ENCODE measurements at regions not wholly inside any gene's neighbourhood (a gene's known extent, or its start where the extent isn't known, plus 50 kb on each side); places are given as distances from the start of the nearest gene placed in this dataset.

GRCh38 chr2:82796132-82796531 lies 1662.9 kb downstream of the SUCLG1 start:
- no peaks in the 10 kb centered on the region for H3K27me3 ChIP-seq (ENCODE audit: low read length)

GRCh38 chr2:82795446-82795845 lies 1663.6 kb downstream of the SUCLG1 start:
- Histone ChIP-seq H3K27ac (ENCODE audit: low read depth, low read length) (no peak overlapping the region), H3K27me3 (ENCODE audit: low read length) (no peaks in the 10 kb centered on the region), H3K9me3 (ENCODE audit: insufficient read depth, low read length) (no peaks in the 10 kb centered on the region; the same call in 1 of the 2 replicates), H3K36me3 (ENCODE audit: low read length) (no peaks in the 10 kb centered on the region), H3K4me3 (ENCODE audit: insufficient read depth, low read length, poor library complexity, severe bottlenecking) (no peak overlapping the region), H3K79me2 (ENCODE audit: insufficient read depth, low read length) (no peaks in the 10 kb centered on the region), H2AFZ (ENCODE audit: low read depth, low read length, severe bottlenecking) (no peak overlapping the region), H3F3A (ENCODE audit: insufficient read depth) (no peaks in the 10 kb centered on the region), H3K9me2 (replicated peaks; ENCODE audit: insufficient read depth, low read length) (no peaks in the 10 kb centered on the region; the same call in 1 of the 2 replicates), H3K4me2 (ENCODE audit: low read depth, low read length, poor library complexity, severe bottlenecking) (no peak overlapping the region), H3K9ac (ENCODE audit: low read length) (no peak overlapping the region), H4K20me1 (ENCODE audit: low read depth, low read length) (no peaks in the 10 kb centered on the region)
- no peak for TF ChIP-seq EZH2phosphoT487 (conservative IDR thresholded peaks at IDR 0.05; ENCODE audit: low read length)

More at GRCh38 chr2:82796132-82796531, 1662.9 kb downstream of the SUCLG1 start:
- TF ChIP-seq CTCF (IDR thresholded peaks at IDR 0.05; ENCODE audit: insufficient read depth, low read length, poor library complexity, severe bottlenecking) (no peak), EZH2phosphoT487 (conservative IDR thresholded peaks at IDR 0.05; ENCODE audit: low read length) (no peak)
- Histone ChIP-seq H3K4me3 (ENCODE audit: insufficient read depth, low read length, poor library complexity, severe bottlenecking) (no peak overlapping the region), H4K20me1 (ENCODE audit: low read depth, low read length) (no peaks in the 10 kb centered on the region), H3K36me3 (ENCODE audit: low read length) (no peaks in the 10 kb centered on the region), H3K79me2 (ENCODE audit: insufficient read depth, low read length) (no peaks in the 10 kb centered on the region), H3K9me2 (replicated peaks; ENCODE audit: insufficient read depth, low read length) (no peaks in the 10 kb centered on the region; the same call in 1 of the 2 replicates), H3F3A (ENCODE audit: insufficient read depth) (no peaks in the 10 kb centered on the region), H3K27ac (ENCODE audit: low read depth, low read length) (no peak overlapping the region), H3K9me3 (ENCODE audit: insufficient read depth, low read length) (no peaks in the 10 kb centered on the region; the same call in 1 of the 2 replicates), H3K9ac (ENCODE audit: low read length) (no peak overlapping the region), H2AFZ (ENCODE audit: low read depth, low read length, severe bottlenecking) (no peak overlapping the region), H3K4me2 (ENCODE audit: low read depth, low read length, poor library complexity, severe bottlenecking) (no peak overlapping the region)

- Histone ChIP-seq H4K20me1 (ENCODE audit: low read depth, low read length) (no peaks in the 10 kb centered on the region), H3K9ac (ENCODE audit: low read length) (no peak overlapping the region), H3K4me3 (ENCODE audit: insufficient read depth, low read length, poor library complexity, severe bottlenecking) (no peak overlapping the region), H3K4me2 (ENCODE audit: low read depth, low read length, poor library complexity, severe bottlenecking) (no peak overlapping the region), H3K79me2 (ENCODE audit: insufficient read depth, low read length) (no peaks in the 10 kb centered on the region), H3K9me2 (replicated peaks; ENCODE audit: insufficient read depth, low read length) (no peaks in the 10 kb centered on the region; the same call in 1 of the 2 replicates), H3K9me3 (ENCODE audit: insufficient read depth, low read length) (no peaks in the 10 kb centered on the region; the same call in 1 of the 2 replicates), H3K36me3 (ENCODE audit: low read length) (no peaks in the 10 kb centered on the region), H3K27me3 (ENCODE audit: low read length) (no peaks in the 10 kb centered on the region), H2AFZ (ENCODE audit: low read depth, low read length, severe bottlenecking) (no peak overlapping the region), H3F3A (ENCODE audit: insufficient read depth) (no peaks in the 10 kb centered on the region), H3K27ac (ENCODE audit: low read depth, low read length) (no peak overlapping the region)
- TF ChIP-seq EZH2phosphoT487 (conservative IDR thresholded peaks at IDR 0.05; ENCODE audit: low read length): no peak
- no peak for TF ChIP-seq CTCF (IDR thresholded peaks at IDR 0.05; ENCODE audit: insufficient read depth, low read length, poor library complexity, severe bottlenecking)
Measured at GRCh38 chr2:82793711-82794435, 1665.2 kb downstream of the SUCLG1 start.

- Histone ChIP-seq H2AFZ (ENCODE audit: low read depth, low read length, severe bottlenecking) (no peak overlapping the region), H3K9me2 (replicated peaks; ENCODE audit: insufficient read depth, low read length) (no peaks in the 10 kb centered on the region; the same call in 1 of the 2 replicates), H3K36me3 (ENCODE audit: low read length) (no peaks in the 10 kb centered on the region), H3K9me3 (ENCODE audit: insufficient read depth, low read length) (no peaks in the 10 kb centered on the region; the same call in 1 of the 2 replicates), H3F3A (ENCODE audit: insufficient read depth) (no peaks in the 10 kb centered on the region), H3K4me3 (ENCODE audit: insufficient read depth, low read length, poor library complexity, severe bottlenecking) (no peak overlapping the region), H3K27me3 (ENCODE audit: low read length) (no peaks in the 10 kb centered on the region), H4K20me1 (ENCODE audit: low read depth, low read length) (no peaks in the 10 kb centered on the region), H3K79me2 (ENCODE audit: insufficient read depth, low read length) (no peaks in the 10 kb centered on the region), H3K9ac (ENCODE audit: low read length) (no peak overlapping the region), H3K4me2 (ENCODE audit: low read depth, low read length, poor library complexity, severe bottlenecking) (no peak overlapping the region), H3K27ac (ENCODE audit: low read depth, low read length) (no peak overlapping the region)
- TF ChIP-seq CTCF (IDR thresholded peaks at IDR 0.05; ENCODE audit: insufficient read depth, low read length, poor library complexity, severe bottlenecking): no peak
- TF ChIP-seq EZH2phosphoT487 (conservative IDR thresholded peaks at IDR 0.05; ENCODE audit: low read length): no peak
Measured at GRCh38 chr2:82792316-82792715, 1666.8 kb downstream of the SUCLG1 start.

Data from SU-DHL-6 (cell line).